Transverse colon (tissue), 4 donors: ENCODE measurements at regions not wholly inside any gene's neighbourhood (a gene's known extent, or its start where the extent isn't known, plus 50 kb on each side); places are given as distances from the start of the nearest gene placed in this dataset.

Experiments used
- DNase-seq: peaks from one replicate; pipeline ENCODE4 v3.0.0-alpha.2; 2019
- H3K27ac ChIP-seq, 4 donors: fragments of 200-600 bp; sonication (generic); 2 replicates each; pipeline ENCODE4 v1.5.1; 2016 to 2018; ENCODE audit warnings: inconsistent platforms in 4 of 4
- H3K27me3 ChIP-seq: fragments of 200-600 bp; sonication (generic); 2 replicates; pipeline ENCODE4 v1.5.1; 2017; ENCODE audit warnings: inconsistent platforms
- H3K36me3 ChIP-seq, 4 donors: fragments of 200-600 bp; sonication (generic); 2 replicates each; pipeline ENCODE4 v1.5.1; 2017 to 2019; ENCODE audit warnings: inconsistent platforms in 4 of 4
- H3K4me1 ChIP-seq, 4 donors: fragments of 200-600 bp; sonication (generic); 2 replicates each; pipeline ENCODE4 v1.5.1; 2017 to 2020; ENCODE audit warnings: inconsistent platforms in 4 of 4
- H3K4me3 ChIP-seq, 4 donors: fragments of 200-600 bp; sonication (generic); 1 replicate in 1 of 4; 2 replicates in 3 of 4; pipeline versions ENCODE4 v1.5.1 to v1.6.1; 2017 to 2019; ENCODE audit warnings: inconsistent platforms in 4 of 4
- H3K9me3 ChIP-seq, 2 donors: fragments of 200-600 bp; sonication (generic); 2 replicates each; pipeline ENCODE4 v1.5.1; 2017 to 2019; ENCODE audit warnings: inconsistent platforms in 2 of 2
- EP300 ChIP-seq: sonication (generic); formaldehyde crosslinking; IDR thresholded peaks from one replicate; pipeline ENCODE4 v1.6.1; 2017; ENCODE audit warnings: antibody characterized with exemption, low read depth
- POLR2A ChIP-seq: fragments of 450-650 bp; IDR thresholded peaks from one replicate; pipeline ENCODE4 v1.6.1; 2016; ENCODE audit warnings: antibody characterized with exemption, mild to moderate bottlenecking, moderate library complexity
- POLR2AphosphoS5 ChIP-seq, 3 donors: sonication (generic); formaldehyde crosslinking; IDR thresholded peaks; one replicate each; pipeline ENCODE4 v1.6.1; 2016; ENCODE audit warnings: antibody characterized with exemption in 3 of 3
- WGBS, 2 donors: methylation state at CpG; one replicate each; pipeline ENCODE4 v1.1.5; 2018; ENCODE audit warnings: low coverage in 1 of 2; 5-methylcytosine and 5-hydroxymethylcytosine counted together
- in situ Hi-C, 4 donors: fragments of 200-750 bp; cut with MboI; loops; one replicate each; pipeline versions ENCODE4 v1.15.0 to v1.15.1; 2017; ENCODE audit warnings: low sequenced_read_pairs in 3 of 4, low pct_ligation_motif_present in 1 of 4, low pct_unique_long_range_greater_than_20kb in 1 of 4
- intact Hi-C: fragments of 100-400 bp; cut with DNase I; formaldehyde crosslinking; loops from one replicate; pipeline ENCODE4 v1.15.1; 2023; ENCODE audit warnings: low total_unique reads
- TF ChIP-seq, protein P1 (sequence below), 5 experiments: fragments of 200-600 bp in 3 of 5; fragments of 450-650 bp in 2 of 5; sonication (generic) in 3 of 5; IDR thresholded peaks; 1 replicate in 2 of 5; 2 replicates in 3 of 5; pipeline ENCODE4 v1.5.1; 2016 to 2017; ENCODE audit warnings: antibody characterized with exemption in 5 of 5, inconsistent platforms in 3 of 5, mild to moderate bottlenecking in 2 of 5, moderate library complexity in 1 of 5

DNA sequence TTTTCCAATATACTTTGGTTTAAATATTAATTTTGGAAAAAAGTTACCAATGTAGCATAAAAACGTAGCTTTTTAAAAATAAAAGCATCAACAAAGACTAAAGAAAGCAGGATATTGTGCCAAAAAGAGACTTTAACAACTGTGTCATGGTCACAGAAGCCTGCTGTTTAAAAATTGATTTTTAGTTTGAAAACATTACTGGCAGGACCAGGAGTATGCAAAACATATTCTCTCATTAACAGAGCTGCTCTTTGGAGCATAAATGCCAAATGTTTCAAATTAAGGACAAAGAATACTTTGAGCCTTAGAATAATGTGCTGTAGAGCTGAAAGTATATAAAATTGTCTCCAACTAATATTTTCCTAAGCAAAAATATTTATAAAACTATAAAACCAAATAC, 279.0 kb downstream of the ARAP2 start:
- WGBS, 2 donors = 42 to 57% methylated on average over 1 of the region's 1 CpG
- intact Hi-C loops (no loop called here), in situ Hi-C loops (no loop called here)
- Histone ChIP-seq H3K4me3 (no peak overlapping the region), H3K36me3 (no peaks in the 10 kb centered on the region), H3K27ac (no peak overlapping the region), H3K4me1 (no peaks in the 10 kb centered on the region), H3K9me3 (no peaks in the 10 kb centered on the region), H3K27me3 (no peaks in the 10 kb centered on the region)
- TF ChIP-seq POLR2A (no peak), POLR2AphosphoS5 (IDR thresholded peaks at IDR 0.05) (no peak), EP300 (no peak)
- TF ChIP-seq, protein P1, sequence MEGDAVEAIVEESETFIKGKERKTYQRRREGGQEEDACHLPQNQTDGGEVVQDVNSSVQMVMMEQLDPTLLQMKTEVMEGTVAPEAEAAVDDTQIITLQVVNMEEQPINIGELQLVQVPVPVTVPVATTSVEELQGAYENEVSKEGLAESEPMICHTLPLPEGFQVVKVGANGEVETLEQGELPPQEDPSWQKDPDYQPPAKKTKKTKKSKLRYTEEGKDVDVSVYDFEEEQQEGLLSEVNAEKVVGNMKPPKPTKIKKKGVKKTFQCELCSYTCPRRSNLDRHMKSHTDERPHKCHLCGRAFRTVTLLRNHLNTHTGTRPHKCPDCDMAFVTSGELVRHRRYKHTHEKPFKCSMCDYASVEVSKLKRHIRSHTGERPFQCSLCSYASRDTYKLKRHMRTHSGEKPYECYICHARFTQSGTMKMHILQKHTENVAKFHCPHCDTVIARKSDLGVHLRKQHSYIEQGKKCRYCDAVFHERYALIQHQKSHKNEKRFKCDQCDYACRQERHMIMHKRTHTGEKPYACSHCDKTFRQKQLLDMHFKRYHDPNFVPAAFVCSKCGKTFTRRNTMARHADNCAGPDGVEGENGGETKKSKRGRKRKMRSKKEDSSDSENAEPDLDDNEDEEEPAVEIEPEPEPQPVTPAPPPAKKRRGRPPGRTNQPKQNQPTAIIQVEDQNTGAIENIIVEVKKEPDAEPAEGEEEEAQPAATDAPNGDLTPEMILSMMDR (IDR thresholded peaks at IDR 0.05) = no peak
- DNase-seq = no peak

DNA sequence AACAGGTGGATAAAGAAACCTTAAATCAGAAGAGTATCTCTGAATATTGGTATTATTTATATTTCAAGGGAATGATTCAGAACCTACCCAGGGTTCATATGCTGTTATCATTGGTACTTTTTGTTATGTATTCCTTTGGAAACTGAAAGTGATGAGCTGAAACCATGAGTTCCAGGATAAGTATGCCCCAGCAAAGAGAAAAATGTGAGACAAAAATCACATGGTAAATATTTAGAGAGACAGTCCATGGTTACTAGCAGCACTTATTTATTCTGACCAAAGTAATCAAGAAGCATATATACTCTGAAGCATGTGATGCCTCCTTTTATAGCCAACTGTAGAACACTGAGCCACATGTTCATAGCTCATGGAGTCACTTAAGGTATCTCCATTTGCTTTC, 277.7 kb downstream of the ARAP2 start:
- no peaks in the 10 kb centered on the region for H3K27me3 ChIP-seq
- no peak overlapping the region for H3K27ac ChIP-seq
- no peaks in the 10 kb centered on the region for H3K36me3 ChIP-seq
- in situ Hi-C loops (no loop called here), intact Hi-C loops (no loop called here)
- H3K4me3 ChIP-seq = no peak overlapping the region
- no peak for DNase-seq
- H3K4me1 ChIP-seq = no peaks in the 10 kb centered on the region
- TF ChIP-seq POLR2AphosphoS5 (IDR thresholded peaks at IDR 0.05) (no peak), EP300 (no peak), POLR2A (no peak)
- TF ChIP-seq, protein P1 (IDR thresholded peaks at IDR 0.05) = no peak
- H3K9me3 ChIP-seq = no peaks in the 10 kb centered on the region

DNA sequence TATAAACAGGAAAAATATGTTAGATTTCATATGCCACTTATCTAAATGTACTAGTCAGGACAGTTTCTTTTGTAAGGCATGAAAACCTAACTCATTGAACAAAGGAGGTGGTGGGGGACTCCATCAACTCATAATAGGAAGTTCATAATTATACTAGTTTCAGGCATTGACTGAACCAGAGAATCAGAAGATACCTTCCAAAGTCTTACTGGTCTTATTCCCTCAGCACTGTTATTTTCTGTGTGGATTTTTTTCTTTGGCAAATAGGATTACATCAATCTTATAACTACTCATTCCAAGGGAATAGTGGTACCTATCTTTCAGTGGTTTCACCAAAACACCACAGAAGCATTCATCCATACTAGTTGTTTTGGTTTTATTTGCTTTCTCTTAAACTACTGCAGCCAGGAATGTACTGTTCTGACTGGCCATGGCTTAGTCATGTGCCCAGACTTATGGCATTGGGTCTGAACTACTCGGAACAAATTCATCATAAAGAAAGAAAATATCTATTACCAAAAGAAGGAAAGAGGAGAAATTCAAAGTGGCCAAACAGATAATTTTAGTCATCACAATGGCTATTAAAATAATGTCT, 273.9 kb downstream of the ARAP2 start:
- Histone ChIP-seq H3K9me3 (no peaks in the 10 kb centered on the region), H3K4me1 (no peaks in the 10 kb centered on the region), H3K4me3 (no peak overlapping the region), H3K36me3 (no peaks in the 10 kb centered on the region), H3K27me3 (no peaks in the 10 kb centered on the region), H3K27ac (no peak overlapping the region)
- in situ Hi-C loops = no loop called here
- TF ChIP-seq EP300 (no peak), POLR2A (no peak), POLR2AphosphoS5 (IDR thresholded peaks at IDR 0.05) (no peak)
- TF ChIP-seq, protein P1 (IDR thresholded peaks at IDR 0.05) = no peak
- WGBS, 2 donors = 70 to 83% methylated on average over 1 of the region's 1 CpG
- intact Hi-C loops = no loop called here
- no peak for DNase-seq

DNA sequence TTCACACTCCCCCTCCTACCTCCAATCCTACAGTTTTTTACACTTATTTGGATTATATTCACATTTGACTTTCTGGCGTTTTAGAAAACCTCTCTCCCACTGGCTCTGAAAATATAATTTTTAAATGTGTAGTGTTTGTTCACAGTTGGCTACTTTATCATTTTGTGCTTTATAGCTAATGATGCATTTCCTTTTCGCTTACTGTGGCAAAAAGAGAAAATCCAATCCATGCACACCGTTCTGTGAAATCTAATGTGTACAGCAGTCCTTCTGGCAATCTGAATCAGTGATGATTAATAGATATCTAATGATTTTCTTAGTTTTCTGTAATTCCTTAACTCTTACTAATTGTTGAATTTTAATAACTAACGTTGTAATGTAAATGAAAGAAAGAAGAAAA, 271.5 kb downstream of the ARAP2 start:
- Histone ChIP-seq H3K27ac (no peak overlapping the region), H3K36me3 (no peaks in the 10 kb centered on the region), H3K9me3 (no peaks in the 10 kb centered on the region), H3K4me1 (no peaks in the 10 kb centered on the region), H3K4me3 (no peak overlapping the region), H3K27me3 (no peaks in the 10 kb centered on the region)
- no peak for DNase-seq
- WGBS, 2 donors = 44 to 64% methylated on average over 4 of the region's 4 CpGs
- intact Hi-C loops (no loop called here), in situ Hi-C loops (no loop called here)
- TF ChIP-seq, protein P1 (IDR thresholded peaks at IDR 0.05) = no peak
